HAP-1 (cell line): ENCODE measurements at regions not wholly inside any gene's neighbourhood (a gene's known extent, or its start where the extent isn't known, plus 50 kb on each side); places are given as distances from the start of the nearest gene placed in this dataset.
"Not testable (repeated sequence)": the region's sequence is repeated elsewhere in the genome, so short reads cannot be mapped to it uniquely, and the experiment has no call there.

Experiments
- DNase-seq, 2 experiments: peaks; one replicate each; pipeline ENCODE4 v3.0.0-alpha.2; 2016 to 2020; ENCODE audit warnings: low spot score in 2 of 2
- H3K27me3 ChIP-seq: fragments of 250-450 bp; sonication (Bioruptor Pico); 2 replicates; pipeline ENCODE4 v1.5.1; 2020; ENCODE audit warnings: low read depth, mild to moderate bottlenecking, moderate library complexity
- H3K36me3 ChIP-seq: fragments of 250-450 bp; sonication (Bioruptor Pico); replicated peaks from 2 replicates; pipeline ENCODE4 v1.5.1; 2020; ENCODE audit warnings: mild to moderate bottlenecking
- H3K4me1 ChIP-seq: fragments of 250-450 bp; sonication (Bioruptor Pico); 2 replicates; pipeline ENCODE4 v1.5.1; 2020; ENCODE audit warnings: mild to moderate bottlenecking
- H3K4me3 ChIP-seq: fragments of 250-450 bp; sonication (Bioruptor Pico); 2 replicates; pipeline ENCODE4 v1.5.1; 2020; ENCODE audit warnings: mild to moderate bottlenecking, moderate library complexity
- H3K9me3 ChIP-seq: fragments of 250-450 bp; sonication (Bioruptor Pico); 2 replicates; pipeline ENCODE4 v1.5.1; 2020; ENCODE audit warnings: mild to moderate bottlenecking, moderate library complexity
- in situ Hi-C: fragments of 300-500 bp; cut with MboI; formaldehyde crosslinking; loops from 3 replicates; pipeline ENCODE4 v1.14.3; 2020; ENCODE audit warnings: low sequenced_read_pairs, inconsistent platforms, mixed read lengths

- DNase-seq, result no peak
- no peaks in the 10 kb centered on the region for H3K27me3 ChIP-seq
- H3K4me3 ChIP-seq, result no peak overlapping the region
- H3K36me3 ChIP-seq, result no peaks in the 10 kb centered on the region
- no peaks in the 10 kb centered on the region; the same call in 1 of the 2 replicates for H3K4me1 ChIP-seq
- in situ Hi-C loops, result no loop called here
- no peaks in the 10 kb centered on the region for H3K9me3 ChIP-seq
Observed at GRCh38 chr13:104625201-104625600, 1559.0 kb upstream of the SLC10A2 start.

- no peaks in the 10 kb centered on the region for H3K9me3 ChIP-seq
- H3K4me3 ChIP-seq, result no peak overlapping the region
- H3K27me3 ChIP-seq, result no peaks in the 10 kb centered on the region
- no peaks in the 10 kb centered on the region for H3K36me3 ChIP-seq
- no peak for DNase-seq
- H3K4me1 ChIP-seq, result no peaks in the 10 kb centered on the region
- in situ Hi-C loops, result no loop called here
Observed at GRCh38 chr13:104616990-104617389, 1550.8 kb upstream of the SLC10A2 start.

- in situ Hi-C loops, result no loop called here
- Histone ChIP-seq H3K36me3 (no peaks in the 10 kb centered on the region), H3K4me1 (no peaks in the 10 kb centered on the region), H3K27me3 (no peaks in the 10 kb centered on the region), H3K9me3 (no peaks in the 10 kb centered on the region), H3K4me3 (no peak overlapping the region)
- DNase-seq, result no peak
Observed at GRCh38 chr13:104614361-104615145, 1548.3 kb upstream of the SLC10A2 start.

GRCh38 chr13:104608331-104608730, 1542.1 kb upstream of the SLC10A2 start:
- no peak for DNase-seq
- in situ Hi-C loops, result no loop called here
- Histone ChIP-seq H3K27me3 (no peaks in the 10 kb centered on the region), H3K4me3 (no peak overlapping the region), H3K4me1 (no peaks in the 10 kb centered on the region), H3K36me3 (no peaks in the 10 kb centered on the region), H3K9me3 (no peaks in the 10 kb centered on the region)

GRCh38 chr13:104605435-104605834, 1539.2 kb upstream of the SLC10A2 start:
- H3K9me3 ChIP-seq, DNase-seq, H3K27me3 ChIP-seq, in situ Hi-C loops, H3K36me3 ChIP-seq, H3K4me3 ChIP-seq, H3K4me1 ChIP-seq: not testable (repeated sequence)

- Histone ChIP-seq H3K4me1 (no peaks in the 10 kb centered on the region), H3K9me3 (no peaks in the 10 kb centered on the region), H3K27me3 (no peaks in the 10 kb centered on the region), H3K4me3 (no peak overlapping the region), H3K36me3 (no peaks in the 10 kb centered on the region)
- no peak for DNase-seq
- in situ Hi-C loops, result no loop called here
Observed at GRCh38 chr13:104597546-104598180, 1531.4 kb upstream of the SLC10A2 start.

GRCh38 chr13:104595511-104595910, 1529.3 kb upstream of the SLC10A2 start:
- Histone ChIP-seq H3K27me3 (no peaks in the 10 kb centered on the region), H3K4me3 (no peak overlapping the region), H3K4me1 (no peaks in the 10 kb centered on the region), H3K9me3 (no peaks in the 10 kb centered on the region), H3K36me3 (no peaks in the 10 kb centered on the region)
- DNase-seq, result no peak
- in situ Hi-C loops, result no loop called here

- no peak for DNase-seq
- in situ Hi-C loops, result no loop called here
- H3K9me3 ChIP-seq, result no peaks in the 10 kb centered on the region
- no peaks in the 10 kb centered on the region for H3K36me3 ChIP-seq
- no peak overlapping the region for H3K4me3 ChIP-seq
- H3K4me1 ChIP-seq, result no peaks in the 10 kb centered on the region
- no peaks in the 10 kb centered on the region for H3K27me3 ChIP-seq
Observed at GRCh38 chr13:104594806-104595205, 1528.6 kb upstream of the SLC10A2 start.

GRCh38 chr13:104593693-104594092, 1527.5 kb upstream of the SLC10A2 start:
- H3K27me3 ChIP-seq, result no peaks in the 10 kb centered on the region
- no peak overlapping the region for H3K4me3 ChIP-seq
- DNase-seq, result no peak
- H3K36me3 ChIP-seq, result no peaks in the 10 kb centered on the region
- in situ Hi-C loops, result no loop called here
- H3K4me1 ChIP-seq, result no peaks in the 10 kb centered on the region
- no peaks in the 10 kb centered on the region for H3K9me3 ChIP-seq

- Histone ChIP-seq H3K4me3 (no peak overlapping the region), H3K27me3 (no peaks in the 10 kb centered on the region), H3K4me1 (no peaks in the 10 kb centered on the region), H3K9me3 (no peaks in the 10 kb centered on the region), H3K36me3 (no peaks in the 10 kb centered on the region)
- in situ Hi-C loops, result no loop called here
- no peak for DNase-seq
Observed at GRCh38 chr13:104593251-104593576, 1527.0 kb upstream of the SLC10A2 start.

- DNase-seq, result no peak
- H3K4me3 ChIP-seq, result no peak overlapping the region
- H3K36me3 ChIP-seq, result no peaks in the 10 kb centered on the region
- no peaks in the 10 kb centered on the region for H3K4me1 ChIP-seq
- no peaks in the 10 kb centered on the region for H3K27me3 ChIP-seq
- in situ Hi-C loops, result no loop called here
- H3K9me3 ChIP-seq, result no peaks in the 10 kb centered on the region
Observed at GRCh38 chr13:104592545-104593250, 1526.5 kb upstream of the SLC10A2 start.

- H3K4me3 ChIP-seq, result no peak overlapping the region
- no peak for DNase-seq
- in situ Hi-C loops, result no loop called here
- H3K36me3 ChIP-seq, result no peaks in the 10 kb centered on the region
- no peaks in the 10 kb centered on the region for H3K9me3 ChIP-seq
- H3K4me1 ChIP-seq, result no peaks in the 10 kb centered on the region
- no peaks in the 10 kb centered on the region for H3K27me3 ChIP-seq
Observed at GRCh38 chr13:104592127-104592526, 1525.9 kb upstream of the SLC10A2 start.

GRCh38 chr13:104586051-104586746, 1520.0 kb upstream of the SLC10A2 start:
- no peak for DNase-seq
- H3K9me3 ChIP-seq, result no peaks in the 10 kb centered on the region

GRCh38 chr13:104584481-104584880, 1518.3 kb upstream of the SLC10A2 start:
- no peaks in the 10 kb centered on the region for H3K27me3 ChIP-seq
- H3K36me3 ChIP-seq, result no peaks in the 10 kb centered on the region
- H3K4me1 ChIP-seq, result no peaks in the 10 kb centered on the region
- no peak for DNase-seq
- in situ Hi-C loops, result no loop called here
- no peak overlapping the region for H3K4me3 ChIP-seq
- no peaks in the 10 kb centered on the region for H3K9me3 ChIP-seq

More at GRCh38 chr13:104586051-104586746, 1520.0 kb upstream of the SLC10A2 start:
- in situ Hi-C loops, result no loop called here
- no peaks in the 10 kb centered on the region for H3K4me1 ChIP-seq
- no peaks in the 10 kb centered on the region for H3K27me3 ChIP-seq
- no peak overlapping the region for H3K4me3 ChIP-seq
- no peaks in the 10 kb centered on the region for H3K36me3 ChIP-seq
